K562 (cell line): ENCODE measurements at regions not wholly inside any gene's neighbourhood (a gene's known extent, or its start where the extent isn't known, plus 50 kb on each side); places are given as distances from the start of the nearest gene placed in this dataset.

Experiments used
- ATAC-seq: fragments of 200-7000 bp; cut with Tn5 transposase; 3 replicates; pipeline ENCODE4 v1.9.1; 2020; ENCODE audit warnings: moderate library complexity
- BruUV-seq: library from RNA; stranded (reverse); fragments of 400-500 nt; replicated peaks from 2 replicates; lab custom pipeline; 2021; lab: Mats Ljungman, UMichigan
- CTCF ChIA-PET: fragments of 300-600 bp; formaldehyde crosslinking; extraction: SDS; loops from one replicate; lab custom pipeline; 2021; ENCODE audit warnings: low intra/inter-chr PET ratio; lab: Yijun Ruan, JAX
- POLR2A ChIA-PET: fragments of 300-600, 350-650 bp; sonication (Branson Sonifier 250); formaldehyde crosslinking; extraction: SDS; loops from one replicate; lab custom pipeline; 2021; ENCODE audit warnings: antibody characterized with exemption, inconsistent platforms; lab: Yijun Ruan, JAX
- DNase-seq, 4 experiments: peaks; one replicate each; pipeline versions ENCODE4 v3.0.0 to v3.0.0-alpha.2; 2011 to 2018; ENCODE audit warnings: low spot score in 3 of 4, mixed read lengths in 3 of 4; ENCODE audit errors: extremely low read depth in 1 of 4
- FAIRE-seq: peaks from 2 replicates; lab custom pipeline; 2011; peaks lifted over from hg19 to GRCh38; lab: Jason Lieb, UNC
- H2AFZ ChIP-seq: 2 replicates; pipeline ENCODE4 v1.6.0; 2011; ENCODE audit warnings: low read depth, low read length, control low read depth, inconsistent platforms
- H3K27ac ChIP-seq: fragments of 200-600 bp; 3 replicates; pipeline ENCODE4 v1.8.0; 2011; ENCODE audit warnings: low read depth, mild to moderate bottlenecking, control low read depth, inconsistent platforms, low read length, moderate library complexity, mixed read lengths; ENCODE audit errors: extremely low read depth
- H3K27me3 ChIP-seq, 2 experiments: fragments of 300-600 bp in 1 of 2; 2 replicates in 1 of 2; 3 replicates in 1 of 2; pipeline versions ENCODE4 v1.6.0 to v1.8.0; 2011; ENCODE audit warnings: inconsistent platforms in 2 of 2, low read length in 2 of 2, mild to moderate bottlenecking in 1 of 2, mixed read lengths in 1 of 2, moderate library complexity in 1 of 2; ENCODE audit not compliant: control insufficient read depth in 2 of 2, insufficient read depth in 2 of 2
- H3K36me3 ChIP-seq: fragments of 300-600 bp; 3 replicates; pipeline ENCODE4 v1.8.0; 2011; ENCODE audit warnings: mild to moderate bottlenecking, low read length, inconsistent platforms; ENCODE audit not compliant: control insufficient read depth, insufficient read depth
- H3K4me1 ChIP-seq, 2 experiments: fragments of 200-600 bp in 1 of 2; replicated peaks in 1 of 2; 2 replicates in 1 of 2; 3 replicates in 1 of 2; pipeline versions ENCODE4 v1.5.1 to v1.8.0; 2011; ENCODE audit warnings: inconsistent platforms in 2 of 2, low read length in 2 of 2, mild to moderate bottlenecking in 1 of 2, mixed read lengths in 1 of 2, moderate library complexity in 1 of 2; ENCODE audit not compliant: control insufficient read depth in 2 of 2, insufficient read depth in 2 of 2
- H3K4me2 ChIP-seq: 2 replicates; pipeline ENCODE4 v1.6.1; 2011; ENCODE audit warnings: low read length, control low read depth, inconsistent platforms, mixed read lengths; ENCODE audit not compliant: insufficient read depth
- H3K4me3 ChIP-seq: fragments of 200-600 bp; sonication (generic), shearing (Covaris generic); 2 replicates; pipeline ENCODE4 v1.5.1; 2016; ENCODE audit warnings: control low read depth, inconsistent platforms
- H3K79me2 ChIP-seq: fragments of 200-600 bp; 3 replicates; pipeline ENCODE4 v1.8.0; 2011; ENCODE audit warnings: low read length, inconsistent platforms; ENCODE audit not compliant: control insufficient read depth, insufficient read depth
- H3K9ac ChIP-seq, 2 experiments: 2 replicates each; pipeline versions ENCODE4 v1.6.0 to v1.6.1; 2011; ENCODE audit warnings: low read depth in 2 of 2, low read length in 2 of 2, control low read depth in 1 of 2, inconsistent platforms in 1 of 2, mild to moderate bottlenecking in 1 of 2, mixed read lengths in 1 of 2; ENCODE audit not compliant: insufficient read depth in 1 of 2
- H3K9me1 ChIP-seq: one replicate; pipeline ENCODE4 v1.6.0; 2011; ENCODE audit warnings: inconsistent platforms, mild to moderate bottlenecking, low read length, moderate library complexity; ENCODE audit not compliant: control insufficient read depth, insufficient read depth
- H3K9me3 ChIP-seq: replicated peaks from 2 replicates; pipeline ENCODE4 v1.5.1; 2011; ENCODE audit warnings: low read depth, low read length, inconsistent platforms; ENCODE audit not compliant: control insufficient read depth, insufficient read depth
- H4K20me1 ChIP-seq: replicated peaks from 2 replicates; pipeline ENCODE4 v1.6.1; 2011; ENCODE audit warnings: low read length, inconsistent platforms, mixed read lengths; ENCODE audit not compliant: control insufficient read depth, insufficient read depth
- CLOCK ChIP-seq: fragments of 250-450 bp; sonication (Bioruptor Pico); IDR thresholded peaks from 2 replicates; pipeline ENCODE4 v1.4.0; 2020; ENCODE audit warnings: mild to moderate bottlenecking, moderate library complexity, borderline replicate concordance
- ELF1 ChIP-seq: fragments of 200-800 bp; sonication (Bioruptor generic); IDR thresholded peaks from 2 replicates; pipeline ENCODE4 v1.6.1; 2016; ENCODE audit warnings: missing genetic modification characterization, missing compliant biosample characterization
- EZH2 ChIP-seq: IDR thresholded peaks from 2 replicates; pipeline ENCODE4 v1.6.1; 2012; ENCODE audit warnings: low read depth, mild to moderate bottlenecking, inconsistent platforms, low read length, borderline replicate concordance
- FOXA1 ChIP-seq: fragments of 450-650 bp; IDR thresholded peaks from 2 replicates; pipeline ENCODE4 v1.6.1; 2016; ENCODE audit warnings: mild to moderate bottlenecking, borderline replicate concordance
- HNRNPUL1 ChIP-seq: fragments of 200-400 bp; formaldehyde crosslinking; IDR thresholded peaks from 2 replicates; pipeline ENCODE4 v1.6.1; 2017; ENCODE audit warnings: low read length
- HOXB6 ChIP-seq: fragments of 250-450 bp; sonication (Bioruptor Pico); IDR thresholded peaks from 2 replicates; pipeline ENCODE4 v1.5.1; 2022; ENCODE audit warnings: mild to moderate bottlenecking, borderline replicate concordance
- NBN ChIP-seq: fragments of 450-650 bp; IDR thresholded peaks from 2 replicates; pipeline ENCODE4 v1.6.1; 2016; ENCODE audit warnings: low read depth, mild to moderate bottlenecking
- REST ChIP-seq, 2 experiments: fragments of 450-650 bp; formaldehyde crosslinking in 1 of 2; IDR thresholded peaks; 2 replicates each; pipeline versions ENCODE4 v1.4.0 to v1.6.1; 2014 to 2020; ENCODE audit warnings: mild to moderate bottlenecking in 2 of 2, borderline replicate concordance in 1 of 2, low read depth in 1 of 2
- ZFP1 ChIP-seq: fragments of 450-650 bp; formaldehyde crosslinking; IDR thresholded peaks from 2 replicates; pipeline ENCODE4 v1.4.0; 2020; ENCODE audit warnings: mild to moderate bottlenecking, mixed read lengths
- ZNF212 ChIP-seq: fragments of 450-650 bp; formaldehyde crosslinking; IDR thresholded peaks from 2 replicates; pipeline ENCODE4 v1.4.0; 2020; ENCODE audit warnings: mild to moderate bottlenecking
- ZNF551 ChIP-seq: fragments of 250-450 bp; sonication (Bioruptor Pico); IDR thresholded peaks from 2 replicates; pipeline ENCODE4 v1.5.0; 2021; ENCODE audit warnings: mild to moderate bottlenecking, moderate library complexity
- WGBS: fragments of 100-300 bp; shearing (Covaris generic); methylation state at CpG from one replicate; pipeline ENCODE4 v1.1.6; 2016; ENCODE audit warnings: low coverage, mixed read lengths; ENCODE audit not compliant: insufficient coverage; ENCODE audit errors: missing lambda C conversion rate; 5-methylcytosine and 5-hydroxymethylcytosine counted together
- in situ Hi-C: fragments of 300-500 bp; cut with MboI; formaldehyde crosslinking; loops from 4 replicates; pipeline ENCODE4 v1.15.0; 2018; ENCODE audit warnings: inconsistent platforms, mixed read lengths
- intact Hi-C: fragments of 100-400 bp; cut with micrococcal nuclease; formaldehyde crosslinking; loops from 2 replicates; pipeline ENCODE4 v1.14.2; 2022

GRCh38 chr1:178649582-178650350 is 75.3 kb upstream of the RALGPS2 start:
- Histone ChIP-seq H3K9me3 (no peaks in the 10 kb centered on the region), H2AFZ (no peak overlapping the region), H3K79me2 (no peaks in the 10 kb centered on the region), H3K4me1 (no peaks in the 10 kb centered on the region), H3K9me1 (no peaks in the 10 kb centered on the region), H3K27ac (no peak overlapping the region), H3K9ac (no peak overlapping the region), H3K4me2 (no peak overlapping the region), H3K27me3 (peaks cover 3 to 14% of the 10 kb centered on the region in 2 experiments; a peak in 3 of 5 replicates), H4K20me1 (no peaks in the 10 kb centered on the region), H3K36me3 (no peaks in the 10 kb centered on the region), H3K4me3 (no peak overlapping the region)
- CTCF ChIA-PET: no interaction called here
- POLR2A ChIA-PET: interaction anchor here (0.6 kb wide), 1 partner anchor 22 kb away, joined by 3 read pairs; no protein-coding TSS in a partner anchor
- no TSS peak for BruUV-seq
- ATAC-seq (no peak), DNase-seq (no peak), FAIRE-seq (no peak)
- 2% methylated on average over 8 of the region's 8 CpGs for WGBS
- intact Hi-C loops (no loop called here), in situ Hi-C loops (no loop called here)
- TF ChIP-seq HNRNPUL1 (no peak), NBN (no peak), ZFP1 (CRISPR knock-in tag) (no peak), CLOCK (CRISPR knock-in tag) (no peak), ELF1 (tag) (no peak), ZNF212 (CRISPR knock-in tag) (no peak), EZH2 (no peak), HOXB6 (no peak), REST (IDR thresholded peaks at IDR 0.05; ENCODE audit: borderline replicate concordance) (no peak), REST (CRISPR knock-in tag; IDR thresholded peaks at IDR 0.05; ENCODE audit: low read depth) (no peak), FOXA1 (no peak), ZNF551 (CRISPR knock-in tag) (no peak)
